Heart right ventricle (tissue), 16 donors: ENCODE measurements at regions not wholly inside any gene's neighbourhood (a gene's known extent, or its start where the extent isn't known, plus 50 kb on each side); places are given as distances from the start of the nearest gene placed in this dataset.

ENCODE experiments used
- ATAC-seq, 8 donors: fragments of 200-7000 bp; cut with Tn5 transposase; one replicate each; pipeline ENCODE4 v1.9.1; 2020; ENCODE audit warnings: mild to moderate bottlenecking in 8 of 8, moderate library complexity in 8 of 8, moderate number of reproducible peaks in 1 of 8
- DNase-seq, 2 donors: peaks; one replicate each; pipeline ENCODE4 v3.0.0-alpha.2; 2020
- H3K27ac ChIP-seq, 10 donors: fragments of 200-600 bp; sonication (generic) in 2 of 10; one replicate each; pipeline versions ENCODE4 v1.5.0 to v1.8.0; 2020 to 2022; ENCODE audit warnings: mild to moderate bottlenecking in 3 of 10
- H3K27me3 ChIP-seq, 7 donors: fragments of 200-600 bp; one replicate each; pipeline ENCODE4 v1.8.0; 2021 to 2022; ENCODE audit warnings: mild to moderate bottlenecking in 2 of 7
- H3K36me3 ChIP-seq, 9 donors: fragments of 200-600 bp; sonication (generic) in 1 of 9; one replicate each; pipeline versions ENCODE4 v1.5.0 to v1.8.0; 2020 to 2022; ENCODE audit warnings: mild to moderate bottlenecking in 2 of 9
- H3K4me1 ChIP-seq, 9 donors: fragments of 200-600 bp; sonication (generic) in 1 of 9; one replicate each; pipeline versions ENCODE4 v1.5.0 to v1.8.0; 2020 to 2022; ENCODE audit warnings: mild to moderate bottlenecking in 4 of 9
- H3K4me3 ChIP-seq, 10 donors: fragments of 200-600 bp; sonication (generic) in 2 of 10; one replicate each; pipeline versions ENCODE4 v1.5.0 to v1.8.0; 2020 to 2022; ENCODE audit warnings: mild to moderate bottlenecking in 7 of 10, moderate library complexity in 2 of 10
- H3K9me3 ChIP-seq, 11 donors: fragments of 200-600 bp in 10 of 11; sonication (generic) in 2 of 11; one replicate each; pipeline versions ENCODE4 v1.5.0 to v1.8.0; 2013 to 2022; ENCODE audit warnings: mild to moderate bottlenecking in 2 of 11, control low read depth in 1 of 11, moderate library complexity in 1 of 11
- WGBS, 2 donors: extraction: QIAGEN DNeasy Blood & Tissue Kit; methylation state at CpG; one replicate each; pipeline ENCODE4 v1.1.7; 2013; ENCODE audit warnings: inconsistent platforms in 1 of 2; 5-methylcytosine and 5-hydroxymethylcytosine counted together
- intact Hi-C, 10 donors: fragments of 100-400 bp; cut with DNase I; formaldehyde crosslinking; loops; one replicate each; pipeline versions ENCODE4 v1.11.1 to v1.14.2; 2022
- TF ChIP-seq, protein P1 (sequence below), 9 donors: fragments of 200-600 bp; sonication (generic) in 2 of 9; IDR thresholded peaks; one replicate each; pipeline versions ENCODE4 v1.5.0 to v1.8.0; 2021 to 2022; ENCODE audit warnings: antibody characterized with exemption in 9 of 9, mild to moderate bottlenecking in 5 of 9, moderate library complexity in 1 of 9
- donor health status: Arrhythmogenic right ventricular cardiomyopathy.
- donor health status: ischemic (EF 13 %, LVEDD 7.1; RV severe dilation, severe dysfunction).
- donor health status: healthy with polysubstance abuse.
- donor health status: DM: no; HTN: yes; CAD: no.
- donor health status: DM: no; HTN: no; CAD: no.
- donor health status: ischemic (EF 25% LVEDD 6.9; RV normal size, moderate dysfunction).
- donor health status: ischemic (EF 25% LVEDD 5.7; RV mildly dilated, moderate dysfunction).
- donor health status: healthy.
- donor health status: DM: yes; HTN: yes; CAD: no.
- donor health status: Ischemic cardiomyopathy.
- donor health status: ischemic (EF 35%, LVEDD 5.7; RV mildly dilated, moderate dysfunction).
- donor health status: nonischemic (EF 11% LVEDD 7.7; RV severe dilation, severe dysfunction).
- donor health status: DM: yes; HTN: yes; CAD: no.
- donor health status: PGD.
- donor health status: ischemic (EF 29% LVEDD 5.4; RV normal size, mild dysfunction).
- donor health status: nonischemic (EF 23%, LVEDD 6.1; RV moderate dilation, normal function).

DNA sequence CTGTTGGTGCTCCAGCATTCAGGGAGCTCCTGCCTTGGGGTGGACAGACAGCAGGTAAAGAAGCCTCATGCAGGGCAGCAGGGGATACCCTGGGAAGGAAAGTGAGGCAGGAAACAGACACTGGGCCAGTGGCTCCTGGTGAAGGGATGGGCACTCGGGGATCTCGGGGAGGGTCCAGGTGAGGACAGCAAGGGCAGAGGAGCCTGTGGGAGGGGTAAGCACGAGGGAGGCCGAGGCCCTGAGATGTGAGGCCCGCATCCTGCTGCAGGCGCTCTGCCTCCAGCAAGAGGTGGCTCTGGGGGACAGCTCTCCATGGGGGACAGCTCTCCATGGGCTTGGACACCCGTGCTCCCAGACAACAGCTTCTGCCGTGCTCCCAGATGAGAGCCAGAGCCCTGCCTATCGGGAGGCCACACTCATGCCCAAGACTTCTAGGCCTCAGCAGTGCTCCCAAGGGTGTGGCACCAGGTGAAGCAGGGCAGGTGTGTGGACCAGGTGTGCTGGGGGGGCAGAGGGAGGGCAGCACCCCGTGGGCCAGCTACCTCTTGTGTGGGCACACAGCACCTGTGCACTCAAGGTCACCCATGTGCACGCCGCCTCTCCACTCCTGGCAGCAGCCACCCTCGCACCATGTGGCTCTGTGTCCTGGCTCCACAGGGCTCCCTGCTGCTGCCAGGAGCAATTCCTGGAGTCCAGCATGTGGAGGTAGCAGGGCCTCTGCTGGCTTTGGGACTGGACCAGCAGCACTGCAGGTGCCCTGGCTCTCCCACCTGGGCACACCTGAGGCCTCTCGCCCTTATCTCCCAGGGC, 93.6 kb upstream of the INSIG1 start:
- DNase-seq (no peak), ATAC-seq (no peak)
- Histone ChIP-seq H3K27me3 (peaks cover 0 to 17% (median 0%) of the 10 kb centered on the region in 7 donors), H3K27ac (no peak overlapping the region), H3K4me3 (no peak overlapping the region), H3K36me3 (no peaks in the 10 kb centered on the region), H3K4me1 (peaks cover 0 to 17% (median 5%) of the 10 kb centered on the region in 9 donors), H3K9me3 (no peaks in the 10 kb centered on the region)
- WGBS, 2 donors: 89 to 91% methylated on average over 14 of the region's 14 CpGs
- intact Hi-C loops: loop anchor here in 2 of 10 donors (5.0 to 10.0 kb wide), 2 partner anchors 51 to 93 kb away; partner anchors contain the start of gene INSIG1 (in 1 of the 2)
- TF ChIP-seq, protein P1, sequence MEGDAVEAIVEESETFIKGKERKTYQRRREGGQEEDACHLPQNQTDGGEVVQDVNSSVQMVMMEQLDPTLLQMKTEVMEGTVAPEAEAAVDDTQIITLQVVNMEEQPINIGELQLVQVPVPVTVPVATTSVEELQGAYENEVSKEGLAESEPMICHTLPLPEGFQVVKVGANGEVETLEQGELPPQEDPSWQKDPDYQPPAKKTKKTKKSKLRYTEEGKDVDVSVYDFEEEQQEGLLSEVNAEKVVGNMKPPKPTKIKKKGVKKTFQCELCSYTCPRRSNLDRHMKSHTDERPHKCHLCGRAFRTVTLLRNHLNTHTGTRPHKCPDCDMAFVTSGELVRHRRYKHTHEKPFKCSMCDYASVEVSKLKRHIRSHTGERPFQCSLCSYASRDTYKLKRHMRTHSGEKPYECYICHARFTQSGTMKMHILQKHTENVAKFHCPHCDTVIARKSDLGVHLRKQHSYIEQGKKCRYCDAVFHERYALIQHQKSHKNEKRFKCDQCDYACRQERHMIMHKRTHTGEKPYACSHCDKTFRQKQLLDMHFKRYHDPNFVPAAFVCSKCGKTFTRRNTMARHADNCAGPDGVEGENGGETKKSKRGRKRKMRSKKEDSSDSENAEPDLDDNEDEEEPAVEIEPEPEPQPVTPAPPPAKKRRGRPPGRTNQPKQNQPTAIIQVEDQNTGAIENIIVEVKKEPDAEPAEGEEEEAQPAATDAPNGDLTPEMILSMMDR (IDR thresholded peaks at IDR 0.05): no peak

DNA sequence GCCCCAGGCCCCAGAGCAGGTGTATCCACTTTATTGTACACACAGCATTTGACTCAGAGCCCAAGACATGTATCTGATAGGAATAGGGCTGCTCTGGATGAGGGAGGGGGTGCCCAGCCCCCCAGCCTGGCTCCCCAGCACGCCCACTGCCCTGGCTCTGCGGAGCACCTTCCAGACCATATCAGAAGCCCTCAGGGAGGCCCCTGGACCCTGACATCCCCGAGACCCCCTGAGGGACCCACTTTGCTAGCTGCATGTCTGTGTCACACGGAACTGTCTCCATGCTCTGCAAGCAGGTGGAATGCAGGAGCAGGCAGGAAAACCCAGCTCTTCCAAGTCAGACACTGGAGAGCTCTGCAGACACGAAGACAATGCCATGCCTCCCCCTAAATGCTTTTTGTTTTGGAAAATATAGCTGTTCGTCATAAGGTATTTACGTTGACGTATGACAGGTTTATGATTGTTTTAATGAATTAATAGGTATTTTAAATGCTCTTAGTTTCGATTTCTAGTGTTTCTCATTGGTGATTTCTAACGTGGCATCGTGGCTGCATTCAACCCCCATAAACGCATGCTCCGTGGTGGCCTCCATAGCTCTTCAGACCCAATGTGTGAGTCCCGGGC, 92.8 kb upstream of the INSIG1 start:
- WGBS, 2 donors: 69 to 75% methylated on average over 14 of the region's 14 CpGs

DNA sequence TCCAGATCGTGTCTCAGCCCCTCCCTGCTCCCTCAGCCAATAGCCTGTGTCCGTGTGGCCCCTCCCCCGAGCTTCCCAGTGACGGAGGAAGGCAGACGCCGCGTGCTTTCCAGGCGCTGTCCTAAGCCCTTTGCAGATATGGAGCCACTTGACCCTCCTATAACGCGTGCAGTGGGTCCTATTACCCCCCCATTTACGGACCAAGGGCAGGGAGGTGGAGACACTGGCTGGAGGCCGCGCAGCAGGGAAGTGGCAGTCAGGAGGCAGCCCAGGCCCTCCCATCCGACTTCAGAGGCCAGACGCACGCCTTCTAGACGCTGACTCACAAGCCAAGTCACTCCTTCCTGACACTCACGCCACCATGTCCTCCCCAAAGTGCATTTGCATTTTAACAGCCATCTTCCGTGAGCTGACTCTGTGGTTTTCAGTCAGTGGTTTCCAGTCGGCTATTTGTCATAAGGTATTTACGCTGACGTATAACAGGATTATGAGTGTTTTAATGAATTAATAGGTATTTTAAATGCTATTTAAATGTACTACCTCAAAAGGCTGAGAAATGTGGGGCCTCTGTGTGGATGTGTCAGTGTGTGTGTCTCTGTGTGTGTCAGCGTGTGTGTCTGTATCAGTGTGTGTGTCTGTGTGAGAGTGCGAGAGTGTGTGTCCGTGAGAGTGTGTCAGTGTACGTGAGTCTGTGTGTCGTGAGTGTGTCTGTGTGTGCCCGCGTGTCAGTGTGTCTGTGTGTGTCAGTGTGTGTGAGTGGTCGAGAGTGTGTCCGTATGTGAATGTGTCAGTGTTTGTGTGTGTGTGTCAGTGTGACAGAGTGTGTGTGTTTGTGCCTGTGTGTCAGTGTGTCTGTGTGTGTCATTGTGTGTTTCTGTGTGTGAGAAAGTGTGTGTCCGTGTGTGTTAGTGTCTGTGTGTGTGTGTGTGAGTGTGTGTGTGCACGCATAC, 92.0 kb upstream of the INSIG1 start:
- Histone ChIP-seq H3K9me3 (no peaks in the 10 kb centered on the region), H3K36me3 (no peaks in the 10 kb centered on the region), H3K4me3 (peak overlapping the region in 9 of 10 donors; percentile 12 to 54 (median 39)), H3K27me3 (peaks cover 0 to 25% (median 3%) of the 10 kb centered on the region in 7 donors), H3K4me1 (peaks cover 0 to 28% (median 11%) of the 10 kb centered on the region in 9 donors), H3K27ac (peak overlapping the region; percentile 59 to 94 (median 84))
- DNase-seq (peak; percentile 81 to 86), ATAC-seq (peak; percentile 84 to 91 (median 88))
- TF ChIP-seq, protein P1 (IDR thresholded peaks at IDR 0.05): peak in 2 of 9 donors; percentile 9 to 18
- WGBS, 2 donors: 49 to 51% methylated on average over 33 of the region's 33 CpGs
- intact Hi-C loops: loop anchor here in 6 of 10 donors (2.0 to 10.0 kb wide), 4 partner anchors 49 to 93 kb away; partner anchors contain the start of gene INSIG1 (in 5 of the 6)

More for the DNA sequence above, 92.8 kb upstream of the INSIG1 start:
- Histone ChIP-seq H3K4me3 (peak overlapping the region in 4 of 10 donors; percentile 39 to 54 (median 44)), H3K27me3 (peaks cover 0 to 17% (median 0%) of the 10 kb centered on the region in 7 donors), H3K4me1 (peaks cover 0 to 24% (median 6%) of the 10 kb centered on the region in 9 donors), H3K27ac (peak overlapping the region in 9 of 10 donors; percentile 59 to 94 (median 84)), H3K36me3 (no peaks in the 10 kb centered on the region), H3K9me3 (no peaks in the 10 kb centered on the region)
- intact Hi-C loops: loop anchor here in 6 of 10 donors (5.0 to 10.0 kb wide), 3 partner anchors 50 to 92 kb away; partner anchors contain the start of gene INSIG1 (in 6 of the 6)
- no peak for ATAC-seq
- DNase-seq: no peak
- TF ChIP-seq, protein P1 (IDR thresholded peaks at IDR 0.05): no peak
